BE2C (cell line): ENCODE measurements at regions not wholly inside any gene's neighbourhood (a gene's known extent, or its start where the extent isn't known, plus 50 kb on each side); places are given as distances from the start of the nearest gene placed in this dataset.
"Not testable (repeated sequence)": the region's sequence is repeated elsewhere in the genome, so short reads cannot be mapped to it uniquely, and the experiment has no call there.

Source experiments
- DNase-seq: peaks from one replicate; pipeline ENCODE4 v3.0.0-alpha.2; 2020
- H3K27me3 ChIP-seq: fragments of 250-450 bp; sonication (Bioruptor Pico); 2 replicates; pipeline ENCODE4 v1.5.1; 2020; ENCODE audit warnings: mild to moderate bottlenecking
- H3K36me3 ChIP-seq: fragments of 250-450 bp; sonication (Bioruptor Pico); 2 replicates; pipeline ENCODE4 v1.5.1; 2020; ENCODE audit warnings: mild to moderate bottlenecking
- H3K4me1 ChIP-seq: fragments of 250-450 bp; sonication (Bioruptor Pico); 2 replicates; pipeline ENCODE4 v1.5.1; 2020
- H3K4me3 ChIP-seq: 2 replicates; pipeline ENCODE4 v1.5.1; 2011; ENCODE audit warnings: low read depth, low read length
- H3K9me3 ChIP-seq: fragments of 250-450 bp; sonication (Bioruptor Pico); 2 replicates; pipeline ENCODE4 v1.5.1; 2020

DNA sequence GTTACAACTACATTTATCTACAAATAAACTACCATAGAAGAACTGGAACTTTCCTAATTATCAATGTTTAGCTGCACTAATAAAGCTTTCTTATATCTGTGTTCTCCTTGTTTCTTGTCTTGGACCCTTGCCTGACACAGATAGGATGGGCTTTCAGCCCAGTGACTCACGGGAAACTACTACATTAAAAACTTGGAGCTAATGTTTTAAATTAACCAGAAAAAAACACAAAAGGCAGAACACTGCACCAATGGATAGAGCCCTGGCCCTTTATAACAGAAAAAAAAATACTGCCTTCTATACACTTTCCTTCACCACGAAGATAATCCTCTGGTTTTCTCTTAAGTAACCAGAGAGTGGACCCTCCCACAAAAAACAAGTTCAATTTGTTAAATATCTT, 223.9 kb downstream of the BCL2L11 start:
- not testable (repeated sequence) for DNase-seq, H3K27me3 ChIP-seq, H3K4me1 ChIP-seq, H3K36me3 ChIP-seq, H3K9me3 ChIP-seq, H3K4me3 ChIP-seq

DNA sequence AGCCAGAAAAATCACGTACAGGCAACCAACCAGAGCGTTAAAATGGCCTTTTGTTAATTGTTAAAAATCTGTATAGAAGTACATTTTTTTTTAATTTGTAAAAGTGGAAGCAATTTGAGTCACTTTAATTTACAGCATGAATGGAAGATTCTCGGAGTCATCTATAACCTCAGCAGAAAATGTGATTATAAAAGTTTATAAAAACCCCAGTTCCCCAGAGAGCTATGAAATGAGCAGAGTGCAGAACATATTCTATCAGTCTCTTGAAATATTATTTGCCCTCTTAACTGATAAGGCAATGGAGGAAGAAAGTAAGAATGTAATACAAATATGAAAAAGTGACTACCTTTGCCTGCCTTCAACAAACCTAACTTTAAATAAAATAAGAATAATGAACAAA, 224.7 kb downstream of the BCL2L11 start:
- DNase-seq, H3K9me3 ChIP-seq, H3K27me3 ChIP-seq, H3K4me1 ChIP-seq, H3K36me3 ChIP-seq, H3K4me3 ChIP-seq: not testable (repeated sequence)

DNA sequence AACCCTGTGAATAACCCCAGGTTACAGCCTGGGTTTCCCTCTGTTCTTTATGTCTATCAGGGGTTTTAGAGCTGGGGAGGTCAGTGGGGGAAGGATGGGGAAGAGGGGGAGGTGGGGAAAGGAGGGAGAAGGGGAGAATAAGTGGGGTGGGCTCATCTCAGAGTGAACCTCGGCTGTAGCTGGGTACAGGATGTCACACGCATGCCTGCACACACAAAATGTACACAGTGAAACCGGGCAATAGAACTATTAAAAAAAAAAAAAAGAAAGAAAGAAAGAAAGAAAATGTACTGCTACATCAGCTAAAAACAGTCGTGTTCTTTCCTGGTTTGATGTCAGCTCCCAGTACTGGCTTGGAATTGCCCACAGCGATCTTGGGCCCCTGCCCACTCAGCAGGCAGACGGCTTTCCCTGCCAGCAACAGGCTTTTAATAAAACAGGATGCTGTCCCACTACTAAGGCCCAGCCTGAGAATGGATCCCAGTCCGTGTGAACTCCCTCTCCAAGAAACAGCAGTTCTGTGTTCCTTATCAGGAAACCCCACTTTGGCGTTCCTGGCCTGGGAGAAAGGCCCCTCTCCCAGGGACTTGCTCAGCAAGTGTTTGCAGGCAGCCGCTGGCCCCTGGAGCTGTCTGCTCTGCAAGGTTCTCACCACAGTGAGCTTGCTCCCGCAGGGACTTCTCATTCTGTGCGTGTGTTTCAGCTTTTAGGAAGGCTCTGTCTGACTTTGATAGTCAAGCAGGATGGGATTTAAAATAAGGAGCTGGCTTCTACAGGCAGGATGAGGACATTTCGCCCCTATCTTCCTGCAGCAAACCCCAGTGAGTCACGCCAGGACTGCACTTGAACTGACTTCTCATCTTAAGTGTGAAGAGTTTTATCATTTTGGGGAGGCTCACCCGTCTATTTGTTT, 225.6 kb downstream of the BCL2L11 start:
- H3K4me3 ChIP-seq, H3K36me3 ChIP-seq, H3K27me3 ChIP-seq, H3K9me3 ChIP-seq, H3K4me1 ChIP-seq: not testable (repeated sequence)
- peak; percentile 44 for DNase-seq

- H3K9me3 ChIP-seq, H3K4me1 ChIP-seq, DNase-seq, H3K36me3 ChIP-seq, H3K27me3 ChIP-seq, H3K4me3 ChIP-seq: not testable (repeated sequence)
These were observed 227.0 kb downstream of the BCL2L11 start for GRCh38 chr2:111347695-111348094.

- not testable (repeated sequence) for H3K4me3 ChIP-seq, H3K4me1 ChIP-seq, H3K9me3 ChIP-seq, H3K36me3 ChIP-seq, DNase-seq, H3K27me3 ChIP-seq
These were observed 227.6 kb downstream of the BCL2L11 start for GRCh38 chr2:111348316-111348715.

GRCh38 chr2:111355022-111355817, 234.5 kb downstream of the BCL2L11 start:
- H3K36me3 ChIP-seq, H3K4me1 ChIP-seq, DNase-seq, H3K4me3 ChIP-seq, H3K27me3 ChIP-seq, H3K9me3 ChIP-seq: not testable (repeated sequence)

DNA sequence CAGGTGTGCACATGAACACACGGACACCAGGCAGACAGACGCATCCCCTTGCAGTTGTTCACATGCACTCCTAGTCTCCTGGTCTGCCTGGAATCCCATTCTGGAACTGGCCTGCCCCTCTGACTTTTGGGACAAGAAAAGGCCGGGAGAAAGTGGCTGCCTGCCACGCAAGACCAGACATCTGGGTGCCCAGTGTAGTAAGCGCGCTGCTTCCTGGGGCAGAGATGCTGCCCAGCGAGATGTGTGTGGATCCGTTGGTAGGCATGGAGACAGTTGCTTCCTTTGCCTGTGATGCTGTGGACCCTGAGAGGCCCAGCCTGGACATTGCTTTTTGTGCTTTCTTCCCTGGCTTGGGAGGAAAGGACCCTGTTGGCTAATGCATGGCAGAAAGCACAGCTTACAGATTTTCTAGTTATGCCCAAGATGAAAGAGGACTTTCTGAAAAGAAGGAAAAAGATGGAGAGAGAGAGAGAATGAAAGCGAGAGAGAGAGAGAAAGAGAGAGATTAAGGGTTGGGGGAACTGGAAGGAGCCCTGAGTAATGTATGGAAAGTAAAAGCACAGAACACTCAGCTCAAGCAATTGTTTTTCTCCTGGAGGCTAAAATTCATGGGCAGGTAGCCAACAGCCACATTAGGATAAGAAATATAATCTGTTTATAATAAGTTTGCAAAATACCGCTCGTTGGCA, 235.3 kb downstream of the BCL2L11 start:
- DNase-seq, H3K4me1 ChIP-seq, H3K9me3 ChIP-seq, H3K36me3 ChIP-seq, H3K27me3 ChIP-seq, H3K4me3 ChIP-seq: not testable (repeated sequence)

GRCh38 chr2:111356512-111357031, 235.9 kb downstream of the BCL2L11 start:
- not testable (repeated sequence) for H3K4me3 ChIP-seq, H3K27me3 ChIP-seq, H3K4me1 ChIP-seq, H3K36me3 ChIP-seq, H3K9me3 ChIP-seq
- peak; percentile 87 for DNase-seq

GRCh38 chr2:111365986-111366640, 245.4 kb downstream of the BCL2L11 start:
- DNase-seq: peak; percentile 18
- H3K4me1 ChIP-seq, H3K4me3 ChIP-seq, H3K27me3 ChIP-seq, H3K9me3 ChIP-seq, H3K36me3 ChIP-seq: not testable (repeated sequence)

GRCh38 chr2:111366641-111367029, 245.9 kb downstream of the BCL2L11 start:
- H3K4me1 ChIP-seq, H3K4me3 ChIP-seq, H3K36me3 ChIP-seq, H3K27me3 ChIP-seq, H3K9me3 ChIP-seq, DNase-seq: not testable (repeated sequence)

GRCh38 chr2:111367080-111367479, 246.4 kb downstream of the BCL2L11 start:
- not testable (repeated sequence) for H3K4me1 ChIP-seq, H3K4me3 ChIP-seq, H3K27me3 ChIP-seq, H3K36me3 ChIP-seq, DNase-seq, H3K9me3 ChIP-seq

GRCh38 chr2:111367871-111368270, 247.2 kb downstream of the BCL2L11 start:
- not testable (repeated sequence) for DNase-seq, H3K4me1 ChIP-seq, H3K27me3 ChIP-seq, H3K36me3 ChIP-seq, H3K4me3 ChIP-seq, H3K9me3 ChIP-seq

- H3K4me3 ChIP-seq, H3K27me3 ChIP-seq, H3K4me1 ChIP-seq, H3K9me3 ChIP-seq, H3K36me3 ChIP-seq, DNase-seq: not testable (repeated sequence)
These were observed 247.6 kb downstream of the BCL2L11 start for GRCh38 chr2:111368288-111368687.

- H3K4me1 ChIP-seq, H3K9me3 ChIP-seq, H3K4me3 ChIP-seq, H3K27me3 ChIP-seq, H3K36me3 ChIP-seq, DNase-seq: not testable (repeated sequence)
These were observed 252.3 kb downstream of the BCL2L11 start for GRCh38 chr2:111373060-111373459.

DNA sequence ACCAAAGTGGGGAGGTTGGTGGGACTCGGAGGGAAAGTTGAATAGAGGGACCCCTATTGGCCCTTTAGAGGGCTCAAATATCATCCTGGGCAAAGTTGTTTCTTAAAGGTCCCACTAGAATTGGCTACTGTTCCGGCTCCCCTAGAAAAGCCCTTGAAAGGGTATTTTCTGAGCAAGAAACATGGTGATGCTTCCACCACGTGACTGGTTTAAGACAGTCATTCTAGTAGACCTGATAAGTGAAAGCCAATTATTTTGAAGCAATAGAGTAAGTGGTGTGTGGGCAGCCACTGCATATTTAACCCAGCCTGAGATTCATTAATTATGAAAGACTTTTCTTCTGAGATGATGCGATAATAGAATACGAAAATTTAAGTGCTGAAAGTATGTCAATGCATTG, 253.3 kb downstream of the BCL2L11 start:
- not testable (repeated sequence) for H3K4me1 ChIP-seq, H3K4me3 ChIP-seq, DNase-seq, H3K9me3 ChIP-seq, H3K27me3 ChIP-seq, H3K36me3 ChIP-seq
